GM12801 (cell line): ENCODE measurements at regions not wholly inside any gene's neighbourhood (a gene's known extent, or its start where the extent isn't known, plus 50 kb on each side); places are given as distances from the start of the nearest gene placed in this dataset.

ENCODE experiments used
- CTCF ChIP-seq: IDR thresholded peaks from one replicate; pipeline ENCODE4 v1.5.1; 2011; ENCODE audit warnings: control low read depth; ENCODE audit not compliant: insufficient read length; ENCODE audit errors: extremely low read depth

- TF ChIP-seq CTCF = no peak
These were observed 112.6 kb upstream of the TNPO1 start for GRCh38 chr5:72703876-72704275.

GRCh38 chr5:72702881-72703434, 113.5 kb upstream of the TNPO1 start:
- TF ChIP-seq CTCF = no peak

- no peak for TF ChIP-seq CTCF
These were observed 118.0 kb upstream of the TNPO1 start for GRCh38 chr5:72698481-72698880.

GRCh38 chr5:72697622-72698021, 118.8 kb upstream of the TNPO1 start:
- TF ChIP-seq CTCF = no peak

- TF ChIP-seq CTCF = no peak
These were observed 120.8 kb upstream of the TNPO1 start for GRCh38 chr5:72695659-72696058.

- no peak for TF ChIP-seq CTCF
These were observed 121.6 kb upstream of the TNPO1 start for GRCh38 chr5:72694856-72695255.

- no peak for TF ChIP-seq CTCF
These were observed 122.8 kb upstream of the TNPO1 start for GRCh38 chr5:72693546-72694205.
